ENCODE measurements at regions not wholly inside any gene's neighbourhood (a gene's known extent, or its start where the extent isn't known, plus 50 kb on each side); places are given as distances from the start of the nearest gene placed in this dataset.
"Not testable (repeated sequence)": the region's sequence is repeated elsewhere in the genome, so short reads cannot be mapped to it uniquely, and the experiment has no call there.

DNA sequence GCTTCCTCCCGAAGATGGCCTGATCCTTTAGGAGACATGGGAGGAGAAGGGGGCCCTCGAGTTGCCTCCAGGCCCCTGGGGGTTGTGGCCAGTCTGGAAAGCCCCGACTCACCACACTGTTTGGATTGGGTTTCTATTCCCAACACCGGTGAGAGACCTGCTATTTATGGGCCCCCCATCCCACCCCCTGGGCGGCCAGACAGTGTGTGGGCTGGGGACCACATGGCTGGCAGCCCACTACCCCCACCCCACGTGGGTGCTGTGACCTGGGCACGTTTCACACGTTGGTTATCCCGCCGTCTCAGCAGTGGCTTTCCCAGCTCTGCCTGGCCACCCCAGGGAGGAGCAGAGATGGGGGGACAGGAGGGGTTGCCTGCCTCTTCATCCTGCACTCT is 116.1 kb downstream of the VEGFA start:
- 71 to 76% (median 75%) methylated on average over 10 of the region's 10 CpGs for WGBS, 3 donors
- DNase-seq (no peak), ATAC-seq (no peak)
- intact Hi-C loops (cut with DNase I): loop anchor here in 1 of 2 donors (10.0 kb wide), 1 partner anchor 1729 kb away; no protein-coding TSS in a partner anchor
- no peaks in the 10 kb centered on the region for H3K27me3 ChIP-seq (ENCODE audit: insufficient read depth in 3 of 3, low read length in 2 of 3)
- TF ChIP-seq, protein P1, sequence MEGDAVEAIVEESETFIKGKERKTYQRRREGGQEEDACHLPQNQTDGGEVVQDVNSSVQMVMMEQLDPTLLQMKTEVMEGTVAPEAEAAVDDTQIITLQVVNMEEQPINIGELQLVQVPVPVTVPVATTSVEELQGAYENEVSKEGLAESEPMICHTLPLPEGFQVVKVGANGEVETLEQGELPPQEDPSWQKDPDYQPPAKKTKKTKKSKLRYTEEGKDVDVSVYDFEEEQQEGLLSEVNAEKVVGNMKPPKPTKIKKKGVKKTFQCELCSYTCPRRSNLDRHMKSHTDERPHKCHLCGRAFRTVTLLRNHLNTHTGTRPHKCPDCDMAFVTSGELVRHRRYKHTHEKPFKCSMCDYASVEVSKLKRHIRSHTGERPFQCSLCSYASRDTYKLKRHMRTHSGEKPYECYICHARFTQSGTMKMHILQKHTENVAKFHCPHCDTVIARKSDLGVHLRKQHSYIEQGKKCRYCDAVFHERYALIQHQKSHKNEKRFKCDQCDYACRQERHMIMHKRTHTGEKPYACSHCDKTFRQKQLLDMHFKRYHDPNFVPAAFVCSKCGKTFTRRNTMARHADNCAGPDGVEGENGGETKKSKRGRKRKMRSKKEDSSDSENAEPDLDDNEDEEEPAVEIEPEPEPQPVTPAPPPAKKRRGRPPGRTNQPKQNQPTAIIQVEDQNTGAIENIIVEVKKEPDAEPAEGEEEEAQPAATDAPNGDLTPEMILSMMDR (IDR thresholded peaks at IDR 0.05): no peak
- no peaks in the 10 kb centered on the region for H3K36me3 ChIP-seq (ENCODE audit: insufficient read depth in 1 of 2, low read depth in 1 of 2)
- H3K4me3 ChIP-seq: no peak overlapping the region
- H3K27ac ChIP-seq: no peak overlapping the region
- H3K4me1 ChIP-seq: peaks cover 26% of the 10 kb centered on the region
- no peaks in the 10 kb centered on the region for H3K9me3 ChIP-seq

DNA sequence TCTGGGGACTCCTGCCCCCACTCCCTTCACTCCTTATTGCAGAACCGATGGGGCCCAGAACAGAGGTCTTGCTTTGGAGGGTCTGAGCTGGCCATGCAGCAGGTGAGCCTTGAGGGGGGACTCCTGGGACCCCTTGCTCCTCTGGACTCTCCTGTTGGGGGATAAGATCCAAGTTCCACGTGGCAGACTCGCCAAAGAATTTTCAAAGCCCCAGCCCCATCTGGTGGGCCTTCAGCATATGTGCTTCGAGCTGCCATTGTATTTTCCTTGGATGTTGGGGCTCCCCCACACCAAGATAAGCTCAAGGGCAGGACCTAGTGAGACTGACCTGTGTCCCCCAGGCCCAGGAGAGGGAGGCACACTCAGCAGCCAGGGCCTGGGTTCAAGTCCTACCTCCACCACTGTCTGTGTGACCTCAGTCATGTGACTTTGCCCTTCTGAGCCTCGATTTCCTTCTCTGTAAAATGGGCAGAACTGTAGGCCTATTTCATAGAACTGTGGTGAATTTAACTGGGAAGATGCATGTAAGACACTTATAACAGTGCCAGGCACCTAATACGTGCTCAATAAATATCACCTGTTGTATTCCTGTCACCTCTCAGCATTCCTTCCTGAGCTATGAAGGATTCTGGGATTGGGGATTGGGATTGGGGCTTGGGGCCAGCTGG is 115.5 kb downstream of the VEGFA start:
- no peak overlapping the region for H3K27ac ChIP-seq
- peaks cover 26% of the 10 kb centered on the region for H3K4me1 ChIP-seq
- ATAC-seq (no peak), DNase-seq (no peak)
- H3K27me3 ChIP-seq (ENCODE audit: insufficient read depth in 3 of 3, low read length in 2 of 3): no peaks in the 10 kb centered on the region
- H3K4me3 ChIP-seq: no peak overlapping the region
- intact Hi-C loops (cut with DNase I): loop anchor here in 1 of 2 donors (10.0 kb wide), 1 partner anchor 1729 kb away; no protein-coding TSS in a partner anchor
- H3K9me3 ChIP-seq: no peaks in the 10 kb centered on the region
- 80 to 90% (median 82%) methylated on average over 6 of the region's 6 CpGs for WGBS, 3 donors
- TF ChIP-seq, protein P1 (IDR thresholded peaks at IDR 0.05): no peak
- no peaks in the 10 kb centered on the region for H3K36me3 ChIP-seq (ENCODE audit: insufficient read depth in 1 of 2, low read depth in 1 of 2)

DNA sequence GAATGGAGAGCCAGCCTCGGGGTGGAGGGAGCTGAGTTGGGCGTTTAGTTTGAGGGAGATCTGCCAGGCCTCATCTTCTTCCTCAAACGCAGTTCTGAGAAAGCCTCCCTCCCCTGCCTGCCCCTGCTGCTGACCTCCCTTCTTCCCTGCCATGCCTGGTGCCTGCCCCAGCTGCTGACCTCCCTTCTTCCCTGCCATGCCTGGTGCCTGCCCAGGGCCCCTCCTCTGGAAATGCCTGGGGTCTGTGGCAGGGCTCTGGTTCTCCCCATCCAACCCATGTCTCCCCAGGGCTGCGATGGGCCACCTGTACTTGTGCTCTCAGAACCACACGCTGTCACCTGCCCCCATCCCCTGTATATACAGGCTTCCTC is 114.6 kb downstream of the VEGFA start:
- no peak overlapping the region for H3K4me3 ChIP-seq
- ATAC-seq (no peak), DNase-seq (no peak)
- H3K9me3 ChIP-seq: no peaks in the 10 kb centered on the region
- H3K36me3 ChIP-seq (ENCODE audit: insufficient read depth in 1 of 2, low read depth in 1 of 2): no peaks in the 10 kb centered on the region
- no peak overlapping the region for H3K27ac ChIP-seq
- TF ChIP-seq, protein P1 (IDR thresholded peaks at IDR 0.05): no peak
- intact Hi-C loops (cut with DNase I): loop anchor here in 1 of 2 donors (10.0 kb wide), 1 partner anchor 1730 kb away; no protein-coding TSS in a partner anchor
- H3K4me1 ChIP-seq: peaks cover 26% of the 10 kb centered on the region
- WGBS, 3 donors: 76 to 81% (median 80%) methylated on average over 5 of the region's 5 CpGs
- H3K27me3 ChIP-seq (ENCODE audit: insufficient read depth in 3 of 3, low read length in 2 of 3): no peaks in the 10 kb centered on the region

DNA sequence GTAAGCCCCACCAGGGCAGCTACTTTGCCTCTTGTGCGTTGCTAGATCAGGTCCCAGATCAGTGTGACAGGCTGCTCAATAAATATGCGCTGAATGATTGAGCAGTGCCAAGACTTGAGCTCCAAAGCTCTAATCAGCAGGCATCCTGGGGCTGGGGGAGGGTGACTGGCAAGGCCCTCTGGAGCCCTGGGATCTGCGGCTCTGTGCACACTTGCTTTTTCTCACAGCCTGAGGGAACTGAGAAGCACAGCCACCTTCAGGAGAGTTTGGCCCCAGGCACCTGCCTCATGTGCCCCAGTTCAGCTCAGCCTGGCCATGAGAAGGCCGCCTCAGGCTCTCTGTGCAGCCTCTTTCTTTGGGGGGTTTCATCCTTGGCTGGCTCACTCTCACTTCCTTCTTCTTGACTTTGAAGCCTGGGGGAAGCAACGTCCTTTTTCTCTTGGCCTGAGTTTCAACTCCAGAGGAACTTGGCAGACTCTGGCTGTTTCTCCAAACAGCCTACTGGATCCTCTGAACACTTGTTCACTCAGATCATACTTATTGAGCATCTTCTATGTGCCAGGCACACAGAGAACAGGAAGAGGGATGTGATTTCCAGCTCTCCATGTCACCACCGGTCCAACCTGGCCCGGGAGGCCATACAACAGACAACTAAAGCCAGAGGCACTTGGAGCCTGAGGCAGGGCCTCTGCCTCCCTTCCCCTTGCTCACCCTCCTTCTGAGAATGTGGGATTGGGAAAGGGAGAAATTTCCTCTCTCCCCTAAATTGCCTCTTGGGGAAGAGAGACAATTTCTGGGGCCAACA is 114.0 kb downstream of the VEGFA start:
- intact Hi-C loops (cut with DNase I): loop anchor here in 1 of 2 donors (10.0 kb wide), 1 partner anchor 1731 kb away; no protein-coding TSS in a partner anchor
- Histone ChIP-seq H3K4me3 (no peak overlapping the region), H3K27me3 (ENCODE audit: insufficient read depth in 3 of 3, low read length in 2 of 3) (no peaks in the 10 kb centered on the region), H3K36me3 (ENCODE audit: insufficient read depth in 1 of 2, low read depth in 1 of 2) (no peaks in the 10 kb centered on the region), H3K4me1 (peaks cover 25% of the 10 kb centered on the region), H3K9me3 (no peaks in the 10 kb centered on the region), H3K27ac (no peak overlapping the region)
- DNase-seq: no peak
- ATAC-seq: no peak
- WGBS, 3 donors: 62 to 72% (median 71%) methylated on average over 7 of the region's 7 CpGs
- TF ChIP-seq, protein P1 (IDR thresholded peaks at IDR 0.05): no peak

DNA sequence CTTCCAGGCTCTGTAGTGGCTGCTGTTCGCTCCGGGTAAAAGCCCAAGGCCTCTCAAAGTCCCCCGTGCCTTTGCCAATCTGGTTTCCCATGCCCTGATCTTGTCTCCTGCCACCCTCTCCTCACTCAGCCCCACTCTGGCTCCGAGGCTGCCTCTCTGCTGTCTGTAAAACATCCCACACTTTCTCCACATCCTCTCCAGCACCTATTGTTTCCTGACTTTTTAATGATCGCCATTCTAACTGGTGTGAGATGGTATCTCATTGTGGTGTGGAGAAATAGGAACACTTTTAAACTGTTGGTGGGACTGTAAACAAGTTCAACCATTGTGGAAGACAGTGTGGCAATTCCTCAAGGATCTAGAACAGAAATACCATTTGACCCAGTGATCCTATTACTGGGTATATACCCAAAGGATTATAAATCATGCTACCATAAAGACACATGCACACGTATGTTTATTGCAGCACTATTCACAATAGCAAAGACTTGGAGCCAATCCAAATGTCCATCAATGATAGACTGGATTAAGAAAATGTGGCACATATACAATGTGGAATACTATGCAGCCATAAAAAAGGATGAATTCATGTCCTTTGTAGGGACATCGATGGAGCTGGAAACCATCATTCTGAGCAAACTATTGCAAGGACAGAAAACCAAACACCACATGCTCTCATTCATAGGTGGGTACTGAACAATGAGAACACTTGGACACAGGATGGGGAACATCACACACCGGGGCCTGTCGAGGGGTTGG is 112.9 kb downstream of the VEGFA start:
- intact Hi-C loops (cut with DNase I): loop anchor here in 1 of 2 donors (10.0 kb wide), 1 partner anchor 1732 kb away; no protein-coding TSS in a partner anchor

More for the DNA sequence above, 112.9 kb downstream of the VEGFA start:
- H3K4me1 ChIP-seq: peaks cover 13% of the 10 kb centered on the region
- H3K9me3 ChIP-seq; H3K27me3 ChIP-seq (ENCODE audit: insufficient read depth in 3 of 3, low read length in 2 of 3); H3K4me3 ChIP-seq; H3K36me3 ChIP-seq (ENCODE audit: insufficient read depth in 1 of 2, low read depth in 1 of 2); ATAC-seq; H3K27ac ChIP-seq: not testable (repeated sequence)
- peak in 1 of 2 donors; percentile 7 for DNase-seq
- WGBS, 3 donors: 89 to 97% (median 94%) methylated on average over 9 of the region's 9 CpGs
